K562 (cell line): ENCODE measurements at regions not wholly inside any gene's neighbourhood (a gene's known extent, or its start where the extent isn't known, plus 50 kb on each side); places are given as distances from the start of the nearest gene placed in this dataset.

Source experiments
- BMI1 ChIP-seq: fragments of 150-350 bp; IDR thresholded peaks from 2 replicates; pipeline ENCODE4 v1.6.1; 2014; ENCODE audit warnings: low read length
- BRF1 ChIP-seq: IDR thresholded peaks from 3 replicates; pipeline ENCODE4 v1.6.1; 2011; ENCODE audit warnings: borderline replicate concordance, mild to moderate bottlenecking; ENCODE audit not compliant: insufficient read length; ENCODE audit errors: extremely low read depth
- CEBPB ChIP-seq: fragments of 450-650 bp; IDR thresholded peaks from 2 replicates; pipeline ENCODE4 v1.6.1; 2016; ENCODE audit warnings: missing genetic modification characterization, missing compliant biosample characterization
- DNMT1 ChIP-seq: fragments of 450-650 bp; IDR thresholded peaks from 2 replicates; pipeline ENCODE4 v1.6.1; 2016; ENCODE audit warnings: antibody characterized with exemption, mild to moderate bottlenecking
- GABPB2 ChIP-seq: fragments of 250-450 bp; sonication (Bioruptor Pico); conservative IDR thresholded peaks from 2 replicates; pipeline ENCODE4 v1.5.1; 2021; ENCODE audit warnings: mild to moderate bottlenecking
- HDAC3 ChIP-seq: fragments of 450-650 bp; IDR thresholded peaks from 2 replicates; pipeline ENCODE4 v1.6.1; 2018; ENCODE audit warnings: borderline replicate concordance, mild to moderate bottlenecking, moderate library complexity; ENCODE audit not compliant: partially characterized antibody
- HDAC6 ChIP-seq: IDR thresholded peaks from 2 replicates; pipeline ENCODE4 v1.6.1; 2012; ENCODE audit warnings: low read depth, mild to moderate bottlenecking, control low read depth, inconsistent platforms, low read length, moderate library complexity
- KAT8 ChIP-seq: fragments of 450-650 bp; IDR thresholded peaks from 2 replicates; pipeline ENCODE4 v1.6.1; 2016; ENCODE audit warnings: low read depth, mild to moderate bottlenecking
- MEF2D ChIP-seq: conservative IDR thresholded peaks from 2 replicates; pipeline ENCODE4 v1.6.1; 2016; ENCODE audit warnings: low read depth, missing genetic modification characterization, missing compliant biosample characterization
- MTF1 ChIP-seq: fragments of 250-450 bp; sonication (Bioruptor Pico); IDR thresholded peaks from 2 replicates; pipeline ENCODE4 v1.9.0; 2021; ENCODE audit warnings: moderate library complexity, mild to moderate bottlenecking, inconsistent platforms, borderline replicate concordance
- MYC ChIP-seq, 2 experiments: fragments of 250-450 bp in 1 of 2; sonication (Bioruptor Pico) in 1 of 2; IDR thresholded peaks; 2 replicates each; pipeline versions ENCODE4 v1.5.1 to v1.6.1; 2012 to 2021; ENCODE audit warnings: low read depth in 2 of 2, borderline replicate concordance in 1 of 2, improper control_type of control experiment in 1 of 2, low read length in 1 of 2, mild to moderate bottlenecking in 1 of 2, moderate library complexity in 1 of 2
- SAFB ChIP-seq: fragments of 200-400 bp; formaldehyde crosslinking; IDR thresholded peaks from 2 replicates; pipeline ENCODE4 v1.6.1; 2017; ENCODE audit warnings: low read depth, low read length, borderline replicate concordance
- SIN3B ChIP-seq: fragments of 450-650 bp; IDR thresholded peaks from 2 replicates; pipeline ENCODE4 v1.6.1; 2017; ENCODE audit warnings: low read depth, mild to moderate bottlenecking, moderate library complexity
- SMARCA4 ChIP-seq: fragments of 450-650 bp; IDR thresholded peaks from 2 replicates; pipeline ENCODE4 v1.6.1; 2016
- STAT5A ChIP-seq: IDR thresholded peaks from 2 replicates; pipeline ENCODE4 v1.6.1; 2012; ENCODE audit warnings: low read length, inconsistent platforms, borderline replicate concordance
- ZNF217 ChIP-seq: sonication (generic); formaldehyde crosslinking; IDR thresholded peaks from 2 replicates; pipeline ENCODE4 v1.8.0; 2022; ENCODE audit warnings: mild to moderate bottlenecking, missing genetic modification reagents
- ZNF274 ChIP-seq: IDR thresholded peaks from 2 replicates; pipeline ENCODE4 v1.6.1; 2011; ENCODE audit warnings: low read depth, mild to moderate bottlenecking, low read length, moderate library complexity, borderline replicate concordance
- ZNF76 ChIP-seq: fragments of 250-450 bp; sonication (Bioruptor Pico); IDR thresholded peaks from 2 replicates; pipeline ENCODE4 v1.4.0; 2020; ENCODE audit warnings: mild to moderate bottlenecking, moderate library complexity, borderline replicate concordance
- TF ChIP-seq, protein P1 (sequence below): fragments of 250-450 bp; sonication (Bioruptor Pico); IDR thresholded peaks from 2 replicates; pipeline ENCODE4 v1.8.0; 2021; ENCODE audit warnings: moderate library complexity, mild to moderate bottlenecking, inconsistent platforms
- TF ChIP-seq, protein P2 (sequence below): fragments of 250-450 bp; sonication (Bioruptor Pico); IDR thresholded peaks from 2 replicates; pipeline ENCODE4 v1.5.0; 2020; ENCODE audit warnings: mild to moderate bottlenecking
- TF ChIP-seq, protein P3 (sequence below): sonication (generic); formaldehyde crosslinking; IDR thresholded peaks from 2 replicates; pipeline ENCODE4 v1.8.0; 2022; ENCODE audit warnings: mild to moderate bottlenecking, missing genetic modification reagents
- TF ChIP-seq, protein P4 (sequence below): fragments of 200-400 bp; formaldehyde crosslinking; IDR thresholded peaks from 2 replicates; pipeline ENCODE4 v1.6.1; 2017; ENCODE audit warnings: mild to moderate bottlenecking, low read depth, low read length, moderate library complexity

DNA sequence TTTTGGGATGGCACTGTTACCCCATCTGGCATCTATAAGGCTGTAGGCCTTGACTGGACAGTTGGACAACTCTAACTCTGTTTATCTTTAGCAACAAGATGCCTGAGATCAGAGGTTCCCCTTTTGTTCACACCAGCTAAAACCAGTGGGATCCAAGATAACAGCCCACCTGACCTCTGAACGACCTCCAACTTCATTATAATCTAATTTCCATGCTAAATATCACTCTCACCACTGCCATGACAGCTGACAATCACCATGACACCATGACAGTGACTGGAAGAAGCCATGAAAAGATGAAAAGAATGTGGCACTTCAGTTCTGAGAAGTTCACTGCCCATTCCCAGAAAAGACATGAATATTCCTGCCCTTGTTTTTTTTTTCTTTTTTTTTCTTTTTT lies 281.4 kb upstream of the TAC1 start (continued):
- TF ChIP-seq, protein P1, sequence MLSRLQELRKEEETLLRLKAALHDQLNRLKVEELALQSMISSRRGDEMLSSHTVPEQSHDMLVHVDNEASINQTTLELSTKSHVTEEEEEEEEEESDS (CRISPR knock-in tag): no peak
- TF ChIP-seq SMARCA4 (peak; percentile 17; the same call in 1 of the 2 replicates), ZNF217 (CRISPR knock-in tag) (no peak), STAT5A (peak; percentile 67), KAT8 (no peak), MYC (IDR thresholded peaks at IDR 0.05; ENCODE audit: low read depth, low read length) (no peak), MYC (CRISPR knock-in tag; IDR thresholded peaks at IDR 0.05; ENCODE audit: borderline replicate concordance, low read depth) (no peak), SIN3B (no peak), DNMT1 (no peak), MTF1 (no peak), CEBPB (tag) (no peak), ZNF274 (no peak), SAFB (no peak), GABPB2 (CRISPR knock-in tag) (no peak), BMI1 (no peak), BRF1 (no peak), HDAC3 (peak; percentile 29), ZNF76 (CRISPR knock-in tag) (no peak), HDAC6 (no peak), MEF2D (no peak)
- TF ChIP-seq, protein P2, sequence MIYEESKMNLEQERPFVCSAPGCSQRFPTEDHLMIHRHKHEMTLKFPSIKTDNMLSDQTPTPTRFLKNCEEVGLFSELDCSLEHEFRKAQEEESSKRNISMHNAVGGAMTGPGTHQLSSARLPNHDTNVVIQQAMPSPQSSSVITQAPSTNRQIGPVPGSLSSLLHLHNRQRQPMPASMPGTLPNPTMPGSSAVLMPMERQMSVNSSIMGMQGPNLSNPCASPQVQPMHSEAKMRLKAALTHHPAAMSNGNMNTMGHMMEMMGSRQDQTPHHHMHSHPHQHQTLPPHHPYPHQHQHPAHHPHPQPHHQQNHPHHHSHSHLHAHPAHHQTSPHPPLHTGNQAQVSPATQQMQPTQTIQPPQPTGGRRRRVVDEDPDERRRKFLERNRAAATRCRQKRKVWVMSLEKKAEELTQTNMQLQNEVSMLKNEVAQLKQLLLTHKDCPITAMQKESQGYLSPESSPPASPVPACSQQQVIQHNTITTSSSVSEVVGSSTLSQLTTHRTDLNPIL: no peak
- TF ChIP-seq, protein P3, sequence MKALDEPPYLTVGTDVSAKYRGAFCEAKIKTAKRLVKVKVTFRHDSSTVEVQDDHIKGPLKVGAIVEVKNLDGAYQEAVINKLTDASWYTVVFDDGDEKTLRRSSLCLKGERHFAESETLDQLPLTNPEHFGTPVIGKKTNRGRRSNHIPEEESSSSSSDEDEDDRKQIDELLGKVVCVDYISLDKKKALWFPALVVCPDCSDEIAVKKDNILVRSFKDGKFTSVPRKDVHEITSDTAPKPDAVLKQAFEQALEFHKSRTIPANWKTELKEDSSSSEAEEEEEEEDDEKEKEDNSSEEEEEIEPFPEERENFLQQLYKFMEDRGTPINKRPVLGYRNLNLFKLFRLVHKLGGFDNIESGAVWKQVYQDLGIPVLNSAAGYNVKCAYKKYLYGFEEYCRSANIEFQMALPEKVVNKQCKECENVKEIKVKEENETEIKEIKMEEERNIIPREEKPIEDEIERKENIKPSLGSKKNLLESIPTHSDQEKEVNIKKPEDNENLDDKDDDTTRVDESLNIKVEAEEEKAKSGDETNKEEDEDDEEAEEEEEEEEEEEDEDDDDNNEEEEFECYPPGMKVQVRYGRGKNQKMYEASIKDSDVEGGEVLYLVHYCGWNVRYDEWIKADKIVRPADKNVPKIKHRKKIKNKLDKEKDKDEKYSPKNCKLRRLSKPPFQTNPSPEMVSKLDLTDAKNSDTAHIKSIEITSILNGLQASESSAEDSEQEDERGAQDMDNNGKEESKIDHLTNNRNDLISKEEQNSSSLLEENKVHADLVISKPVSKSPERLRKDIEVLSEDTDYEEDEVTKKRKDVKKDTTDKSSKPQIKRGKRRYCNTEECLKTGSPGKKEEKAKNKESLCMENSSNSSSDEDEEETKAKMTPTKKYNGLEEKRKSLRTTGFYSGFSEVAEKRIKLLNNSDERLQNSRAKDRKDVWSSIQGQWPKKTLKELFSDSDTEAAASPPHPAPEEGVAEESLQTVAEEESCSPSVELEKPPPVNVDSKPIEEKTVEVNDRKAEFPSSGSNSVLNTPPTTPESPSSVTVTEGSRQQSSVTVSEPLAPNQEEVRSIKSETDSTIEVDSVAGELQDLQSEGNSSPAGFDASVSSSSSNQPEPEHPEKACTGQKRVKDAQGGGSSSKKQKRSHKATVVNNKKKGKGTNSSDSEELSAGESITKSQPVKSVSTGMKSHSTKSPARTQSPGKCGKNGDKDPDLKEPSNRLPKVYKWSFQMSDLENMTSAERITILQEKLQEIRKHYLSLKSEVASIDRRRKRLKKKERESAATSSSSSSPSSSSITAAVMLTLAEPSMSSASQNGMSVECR (CRISPR knock-in tag): no peak
- TF ChIP-seq, protein P4, sequence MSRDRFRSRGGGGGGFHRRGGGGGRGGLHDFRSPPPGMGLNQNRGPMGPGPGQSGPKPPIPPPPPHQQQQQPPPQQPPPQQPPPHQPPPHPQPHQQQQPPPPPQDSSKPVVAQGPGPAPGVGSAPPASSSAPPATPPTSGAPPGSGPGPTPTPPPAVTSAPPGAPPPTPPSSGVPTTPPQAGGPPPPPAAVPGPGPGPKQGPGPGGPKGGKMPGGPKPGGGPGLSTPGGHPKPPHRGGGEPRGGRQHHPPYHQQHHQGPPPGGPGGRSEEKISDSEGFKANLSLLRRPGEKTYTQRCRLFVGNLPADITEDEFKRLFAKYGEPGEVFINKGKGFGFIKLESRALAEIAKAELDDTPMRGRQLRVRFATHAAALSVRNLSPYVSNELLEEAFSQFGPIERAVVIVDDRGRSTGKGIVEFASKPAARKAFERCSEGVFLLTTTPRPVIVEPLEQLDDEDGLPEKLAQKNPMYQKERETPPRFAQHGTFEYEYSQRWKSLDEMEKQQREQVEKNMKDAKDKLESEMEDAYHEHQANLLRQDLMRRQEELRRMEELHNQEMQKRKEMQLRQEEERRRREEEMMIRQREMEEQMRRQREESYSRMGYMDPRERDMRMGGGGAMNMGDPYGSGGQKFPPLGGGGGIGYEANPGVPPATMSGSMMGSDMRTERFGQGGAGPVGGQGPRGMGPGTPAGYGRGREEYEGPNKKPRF: no peak
